ENCODE measurements at regions not wholly inside any gene's neighbourhood (a gene's known extent, or its start where the extent isn't known, plus 50 kb on each side); places are given as distances from the start of the nearest gene placed in this dataset.
"Not testable (repeated sequence)": the region's sequence is repeated elsewhere in the genome, so short reads cannot be mapped to it uniquely, and the experiment has no call there.

GRCh38 chr16:52227851-52228250, 319.1 kb downstream of the TOX3 start:
- no peak for DNase-seq

- no peak for DNase-seq
Measured at GRCh38 chr16:52212841-52213240, 334.1 kb downstream of the TOX3 start.

GRCh38 chr16:52209227-52209626, 337.7 kb downstream of the TOX3 start:
- DNase-seq, result no peak

GRCh38 chr16:52203096-52203495, 343.8 kb downstream of the TOX3 start:
- DNase-seq, result no peak

- DNase-seq, result no peak
Measured at GRCh38 chr16:52193441-52193840, 353.5 kb downstream of the TOX3 start.

- peak; percentile 20 to 30 for DNase-seq
Measured at GRCh38 chr16:52191531-52192134, 355.3 kb downstream of the TOX3 start.

- DNase-seq, result no peak
Measured at GRCh38 chr16:52184336-52184735, 362.6 kb downstream of the TOX3 start.

- DNase-seq, result no peak
Measured at GRCh38 chr16:52182840-52183239, 364.1 kb downstream of the TOX3 start.

GRCh38 chr16:52174168-52174567, 372.8 kb downstream of the TOX3 start:
- no peak for DNase-seq

GRCh38 chr16:52171481-52171880, 375.5 kb downstream of the TOX3 start:
- no peak for DNase-seq

GRCh38 chr16:52167328-52167727, 379.6 kb downstream of the TOX3 start:
- no peak for DNase-seq

- DNase-seq, result no peak
Measured at GRCh38 chr16:52165961-52166360, 381.0 kb downstream of the TOX3 start.

GRCh38 chr16:52149003-52149402, 397.9 kb downstream of the TOX3 start:
- no peak for DNase-seq

- no peak for DNase-seq
Measured at GRCh38 chr16:52141871-52142270, 405.1 kb downstream of the TOX3 start.

- no peak for DNase-seq
Measured at GRCh38 chr16:52128361-52128760, 418.6 kb downstream of the TOX3 start.

GRCh38 chr16:52123842-52124241, 423.1 kb downstream of the TOX3 start:
- no peak for DNase-seq

- DNase-seq, result no peak
Measured at GRCh38 chr16:52123061-52123839, 423.7 kb downstream of the TOX3 start.

- DNase-seq, result no peak
Measured at GRCh38 chr16:52117171-52117570, 429.8 kb downstream of the TOX3 start.

GRCh38 chr16:52114379-52114778, 432.6 kb downstream of the TOX3 start:
- DNase-seq, result no peak

GRCh38 chr16:52113533-52114183, 433.3 kb downstream of the TOX3 start:
- DNase-seq, result no peak

GRCh38 chr16:52104993-52105392, 441.9 kb downstream of the TOX3 start:
- DNase-seq, result not testable (repeated sequence)

GRCh38 chr16:52103791-52104190, 443.2 kb downstream of the TOX3 start:
- no peak for DNase-seq

- no peak for DNase-seq
Measured at GRCh38 chr16:52101246-52101645, 445.7 kb downstream of the TOX3 start.

GRCh38 chr16:52099382-52099781, 447.6 kb downstream of the TOX3 start:
- DNase-seq, result no peak

Measured in activated CD4-positive, alpha-beta T cell treated with anti-CD3 and anti-CD28 coated beads, Interleukin-2, amount 50 U/mL, for 4 hours (primary cell).